Right atrium auricular region (tissue), 2 donors: ENCODE measurements at regions not wholly inside any gene's neighbourhood (a gene's known extent, or its start where the extent isn't known, plus 50 kb on each side); places are given as distances from the start of the nearest gene placed in this dataset.

Experiments used
- DNase-seq: peaks from one replicate; pipeline ENCODE4 v3.0.0-alpha.2; 2019; ENCODE audit warnings: low spot score
- H3K27ac ChIP-seq, 2 donors: fragments of 200-600 bp; sonication (generic); 1 replicate in 1 of 2; 2 replicates in 1 of 2; pipeline ENCODE4 v1.5.1; 2016 to 2019
- H3K27me3 ChIP-seq, 2 donors: fragments of 200-600 bp; sonication (generic); one replicate each; pipeline versions ENCODE4 v1.5.1 to v1.6.0; 2017 to 2019
- H3K36me3 ChIP-seq: fragments of 200-600 bp; sonication (generic); one replicate; pipeline ENCODE4 v1.5.1; 2016
- H3K4me1 ChIP-seq, 2 donors: fragments of 200-600 bp; sonication (generic); one replicate each; pipeline versions ENCODE4 v1.5.1 to v1.6.0; 2017 to 2019
- H3K4me3 ChIP-seq, 2 donors: fragments of 200-600 bp; sonication (generic); 1 replicate in 1 of 2; 2 replicates in 1 of 2; pipeline ENCODE4 v1.5.1; 2017 to 2019; ENCODE audit warnings: mild to moderate bottlenecking in 1 of 2, moderate library complexity in 1 of 2
- H3K9me3 ChIP-seq, 2 donors: fragments of 200-600 bp; sonication (generic); one replicate each; pipeline ENCODE4 v1.5.1; 2019
- CTCF ChIP-seq, 2 donors: fragments of 200-600 bp; sonication (generic); IDR thresholded peaks; one replicate each; pipeline ENCODE4 v1.5.1; 2019; ENCODE audit warnings: antibody characterized with exemption in 2 of 2

DNA sequence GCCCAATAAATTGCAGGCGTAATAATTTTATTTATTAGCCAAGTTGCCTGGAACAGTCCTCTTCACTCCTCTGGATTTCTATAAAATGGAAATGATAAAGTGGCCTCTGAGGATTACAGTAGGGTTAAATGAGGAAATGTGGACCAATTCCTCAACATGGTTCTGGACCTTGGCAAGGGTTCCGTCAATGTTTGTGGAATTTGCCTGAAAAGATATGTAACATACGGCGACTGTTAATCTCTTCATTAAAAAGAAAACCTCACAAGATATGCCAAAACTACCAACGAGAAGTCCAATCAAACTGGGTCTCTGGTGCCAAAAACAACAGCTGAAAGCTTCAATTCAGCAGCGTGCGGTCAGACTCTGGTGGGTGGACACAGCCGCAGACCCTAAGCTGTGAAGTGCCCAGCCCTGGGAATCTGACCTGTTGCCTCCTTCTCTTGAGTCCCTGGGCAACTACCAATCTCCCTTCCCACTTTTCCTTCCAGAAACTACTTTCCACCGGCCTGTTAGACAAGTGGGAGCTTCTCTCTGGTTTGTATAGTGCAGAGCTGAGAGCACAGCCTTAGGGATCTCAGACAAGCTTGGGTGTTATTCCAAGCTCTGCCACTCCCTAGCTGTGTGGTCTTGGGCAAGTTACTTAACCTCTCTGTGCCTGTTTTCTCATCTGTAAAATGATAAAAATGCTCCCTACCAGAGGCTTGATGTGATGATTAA, 190.5 kb upstream of the GSC start:
- Histone ChIP-seq H3K27ac (no peak overlapping the region), H3K9me3 (no peaks in the 10 kb centered on the region), H3K27me3 (no peaks in the 10 kb centered on the region), H3K4me1 (no peaks in the 10 kb centered on the region), H3K4me3 (no peak overlapping the region), H3K36me3 (no peaks in the 10 kb centered on the region)
- no peak for DNase-seq
- no peak for TF ChIP-seq CTCF (IDR thresholded peaks at IDR 0.05)

- TF ChIP-seq CTCF (IDR thresholded peaks at IDR 0.05): no peak
- Histone ChIP-seq H3K27me3 (no peaks in the 10 kb centered on the region), H3K27ac (no peak overlapping the region), H3K4me3 (no peak overlapping the region), H3K36me3 (no peaks in the 10 kb centered on the region), H3K9me3 (no peaks in the 10 kb centered on the region), H3K4me1 (no peaks in the 10 kb centered on the region)
- DNase-seq: no peak
These were observed 183.8 kb upstream of the GSC start for GRCh38 chr14:94953541-94954260.

- no peak overlapping the region for H3K4me3 ChIP-seq
- H3K36me3 ChIP-seq: no peaks in the 10 kb centered on the region
- no peak for TF ChIP-seq CTCF (IDR thresholded peaks at IDR 0.05)
These were observed 182.2 kb upstream of the GSC start for GRCh38 chr14:94952097-94952496.

GRCh38 chr14:94946244-94946643, 176.3 kb upstream of the GSC start:
- Histone ChIP-seq H3K4me1 (no peaks in the 10 kb centered on the region), H3K27ac (no peak overlapping the region), H3K4me3 (no peak overlapping the region), H3K36me3 (no peaks in the 10 kb centered on the region), H3K9me3 (peaks cover 0 to 10% of the 10 kb centered on the region in 2 donors), H3K27me3 (no peaks in the 10 kb centered on the region)
- no peak for TF ChIP-seq CTCF (IDR thresholded peaks at IDR 0.05)
- DNase-seq: no peak

More at GRCh38 chr14:94952097-94952496, 182.2 kb upstream of the GSC start:
- Histone ChIP-seq H3K27me3 (no peaks in the 10 kb centered on the region), H3K4me1 (no peaks in the 10 kb centered on the region), H3K9me3 (peaks cover 0 to 10% of the 10 kb centered on the region in 2 donors), H3K27ac (no peak overlapping the region)
- no peak for DNase-seq

GRCh38 chr14:94945615-94946014, 175.7 kb upstream of the GSC start:
- Histone ChIP-seq H3K4me3 (no peak overlapping the region), H3K27ac (no peak overlapping the region), H3K9me3 (peaks cover 0 to 10% of the 10 kb centered on the region in 2 donors), H3K27me3 (no peaks in the 10 kb centered on the region), H3K4me1 (no peaks in the 10 kb centered on the region), H3K36me3 (no peaks in the 10 kb centered on the region)
- no peak for TF ChIP-seq CTCF (IDR thresholded peaks at IDR 0.05)
- DNase-seq: no peak
